RWPE2 (cell line): ENCODE measurements at regions not wholly inside any gene's neighbourhood (a gene's known extent, or its start where the extent isn't known, plus 50 kb on each side); places are given as distances from the start of the nearest gene placed in this dataset.
"Not testable (repeated sequence)": the region's sequence is repeated elsewhere in the genome, so short reads cannot be mapped to it uniquely, and the experiment has no call there.

Experiments used
- ATAC-seq: fragments of 200-7000 bp; cut with Tn5 transposase; 3 replicates; pipeline ENCODE4 v1.9.1; 2021; ENCODE audit warnings: low read depth
- DNase-seq: peaks from one replicate; pipeline ENCODE4 v3.0.0-alpha.2; 2020; ENCODE audit warnings: low spot score
- H3K27ac ChIP-seq: fragments of 450-650 bp; 2 replicates; pipeline ENCODE4 v1.5.1; 2017; ENCODE audit warnings: mild to moderate bottlenecking; ENCODE audit not compliant: poor library complexity, severe bottlenecking
- H3K27me3 ChIP-seq: fragments of 250-450 bp; sonication (Bioruptor Pico); 2 replicates; pipeline ENCODE4 v1.5.1; 2021; ENCODE audit warnings: mild to moderate bottlenecking, moderate library complexity; ENCODE audit not compliant: insufficient read depth, poor library complexity, severe bottlenecking
- H3K36me3 ChIP-seq: fragments of 250-450 bp; sonication (Bioruptor Pico); 2 replicates; pipeline ENCODE4 v1.5.1; 2020; ENCODE audit warnings: low read depth, mild to moderate bottlenecking, moderate library complexity
- H3K4me1 ChIP-seq: fragments of 250-450 bp; sonication (Bioruptor Pico); 2 replicates; pipeline ENCODE4 v1.5.1; 2021; ENCODE audit warnings: mild to moderate bottlenecking, moderate library complexity; ENCODE audit not compliant: insufficient read depth, poor library complexity, severe bottlenecking
- H3K4me3 ChIP-seq: fragments of 250-450 bp; sonication (Bioruptor Pico); 2 replicates; pipeline ENCODE4 v1.5.1; 2021; ENCODE audit warnings: mild to moderate bottlenecking, moderate library complexity; ENCODE audit not compliant: severe bottlenecking
- H3K9me3 ChIP-seq: fragments of 250-450 bp; sonication (Bioruptor Pico); 2 replicates; pipeline ENCODE4 v1.5.1; 2021; ENCODE audit warnings: mild to moderate bottlenecking, moderate library complexity; ENCODE audit not compliant: severe bottlenecking

- ATAC-seq, H3K27me3 ChIP-seq, H3K4me3 ChIP-seq, H3K36me3 ChIP-seq, H3K9me3 ChIP-seq, DNase-seq, H3K27ac ChIP-seq, H3K4me1 ChIP-seq: not testable (repeated sequence)
Measured at GRCh38 chr4:131729205-131729604, 1419.9 kb upstream of the PCDH10 start.

DNA sequence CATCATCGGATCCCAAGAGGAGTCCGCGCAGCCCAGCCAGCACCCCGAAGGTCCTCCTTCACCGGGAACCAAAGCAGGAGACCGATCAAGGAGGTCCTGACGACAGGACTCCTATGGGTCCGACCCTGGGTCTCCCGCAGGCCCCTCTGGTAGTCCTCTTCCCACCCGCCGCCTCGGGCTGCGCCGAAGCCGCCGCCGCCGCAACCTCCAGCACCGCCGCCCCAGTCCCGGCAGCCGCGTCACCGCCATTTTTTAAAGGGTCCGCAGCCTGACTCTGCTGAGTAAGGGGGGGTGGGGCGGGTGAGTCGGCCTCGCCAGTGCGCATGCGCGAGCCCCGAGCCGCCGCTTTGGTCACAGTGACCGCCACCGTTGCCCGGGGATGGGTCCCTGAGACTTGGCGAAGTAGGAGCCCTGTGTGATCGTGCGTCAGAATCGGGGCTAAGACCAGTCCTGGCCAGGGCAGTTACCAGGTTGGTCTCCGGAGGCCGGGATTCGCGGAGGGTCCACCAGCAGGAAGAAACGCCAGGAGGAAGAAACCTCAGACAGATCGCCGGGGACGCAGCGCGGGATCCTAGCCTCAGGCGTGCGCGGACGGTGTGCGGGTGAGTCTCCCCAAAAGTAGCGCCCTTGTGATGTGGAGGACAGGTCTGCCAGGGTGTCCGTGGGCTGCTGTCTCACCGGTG is 1419.2 kb upstream of the PCDH10 start:
- H3K9me3 ChIP-seq, ATAC-seq: not testable (repeated sequence)

GRCh38 chr4:131730574-131730973 is 1418.5 kb upstream of the PCDH10 start:
- H3K4me1 ChIP-seq, H3K4me3 ChIP-seq, H3K36me3 ChIP-seq, H3K27ac ChIP-seq, H3K27me3 ChIP-seq, ATAC-seq, DNase-seq, H3K9me3 ChIP-seq: not testable (repeated sequence)

More for the DNA sequence above, 1419.2 kb upstream of the PCDH10 start:
- DNase-seq, H3K4me3 ChIP-seq, H3K27me3 ChIP-seq, H3K27ac ChIP-seq, H3K36me3 ChIP-seq, H3K4me1 ChIP-seq: not testable (repeated sequence)

- H3K27me3 ChIP-seq, ATAC-seq, H3K4me3 ChIP-seq, H3K36me3 ChIP-seq, H3K4me1 ChIP-seq, H3K27ac ChIP-seq, DNase-seq, H3K9me3 ChIP-seq: not testable (repeated sequence)
Measured at GRCh38 chr4:131732034-131732630, 1417.0 kb upstream of the PCDH10 start.

GRCh38 chr4:131734321-131734720 is 1414.8 kb upstream of the PCDH10 start:
- H3K36me3 ChIP-seq, H3K4me1 ChIP-seq, H3K27me3 ChIP-seq, H3K4me3 ChIP-seq, H3K9me3 ChIP-seq, DNase-seq, ATAC-seq, H3K27ac ChIP-seq: not testable (repeated sequence)

DNA sequence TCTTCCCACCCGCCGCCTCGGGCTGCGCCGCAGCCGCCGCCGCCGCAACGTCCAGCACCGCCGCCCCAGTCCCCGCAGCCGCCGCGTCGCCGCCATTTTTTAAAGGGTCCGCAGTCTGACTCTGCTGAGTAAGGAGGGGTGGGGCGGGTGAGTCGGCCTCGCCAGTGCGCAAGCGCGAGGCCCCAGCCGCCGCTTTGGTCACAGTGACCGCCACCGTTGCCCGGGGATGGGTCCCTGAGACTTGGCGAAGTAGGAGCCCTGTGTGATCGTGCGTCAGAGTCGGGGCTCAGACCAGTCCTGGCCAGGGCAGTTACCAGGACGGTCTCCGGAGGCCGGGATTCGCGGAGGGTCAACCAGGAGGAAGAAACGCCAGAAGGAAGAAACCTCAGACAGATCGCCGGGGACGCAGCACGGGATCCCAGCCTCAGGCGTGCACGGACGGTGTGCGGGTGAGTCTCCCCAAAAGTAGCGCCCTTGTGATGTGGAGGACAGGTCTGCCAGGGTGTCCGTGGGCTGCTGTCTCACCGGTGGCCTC is 1414.2 kb upstream of the PCDH10 start:
- not testable (repeated sequence) for H3K36me3 ChIP-seq, DNase-seq, ATAC-seq, H3K27me3 ChIP-seq, H3K4me1 ChIP-seq, H3K4me3 ChIP-seq, H3K27ac ChIP-seq, H3K9me3 ChIP-seq

GRCh38 chr4:131738991-131739390 is 1410.1 kb upstream of the PCDH10 start:
- not testable (repeated sequence) for ATAC-seq, H3K27me3 ChIP-seq, H3K36me3 ChIP-seq, H3K27ac ChIP-seq, H3K4me1 ChIP-seq, H3K9me3 ChIP-seq, H3K4me3 ChIP-seq, DNase-seq

- H3K27ac ChIP-seq, H3K4me1 ChIP-seq, H3K9me3 ChIP-seq, H3K27me3 ChIP-seq, DNase-seq, ATAC-seq, H3K36me3 ChIP-seq, H3K4me3 ChIP-seq: not testable (repeated sequence)
Measured at GRCh38 chr4:131741836-131742235, 1407.3 kb upstream of the PCDH10 start.

DNA sequence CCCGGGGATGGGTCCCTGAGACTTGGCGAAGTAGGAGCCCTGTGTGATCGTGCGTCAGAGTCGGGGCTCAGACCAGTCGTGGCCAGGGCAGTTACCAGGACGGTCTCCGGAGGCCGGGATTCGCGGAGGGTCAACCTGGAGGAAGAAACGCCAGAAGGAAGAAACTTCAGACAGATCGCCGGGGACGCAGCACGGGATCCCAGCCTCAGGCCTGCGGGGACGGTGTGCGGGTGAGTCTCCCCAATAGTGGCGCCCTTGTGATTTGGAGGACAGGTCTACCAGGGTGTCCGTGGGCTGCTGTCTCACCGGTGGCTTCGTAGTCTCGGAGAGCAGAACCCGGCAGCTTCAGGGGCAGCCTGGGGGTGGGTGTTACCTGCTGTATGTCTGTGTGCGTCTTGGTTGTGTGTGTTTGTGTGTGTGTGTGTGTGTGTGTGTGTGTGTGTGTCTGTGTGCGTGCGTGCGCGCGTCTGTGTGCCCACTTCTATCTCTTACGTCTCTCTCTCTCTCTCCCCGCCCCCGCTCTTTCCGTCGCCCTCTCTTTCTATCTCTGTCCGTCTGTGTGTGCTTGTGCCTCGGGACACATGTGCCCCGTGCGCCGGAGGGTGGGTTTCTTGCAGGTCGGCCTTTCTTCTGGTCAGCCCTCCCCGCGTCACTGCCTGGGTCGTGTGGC is 1406.4 kb upstream of the PCDH10 start:
- not testable (repeated sequence) for H3K36me3 ChIP-seq, DNase-seq, H3K27ac ChIP-seq, H3K4me1 ChIP-seq, ATAC-seq, H3K27me3 ChIP-seq, H3K4me3 ChIP-seq, H3K9me3 ChIP-seq

DNA sequence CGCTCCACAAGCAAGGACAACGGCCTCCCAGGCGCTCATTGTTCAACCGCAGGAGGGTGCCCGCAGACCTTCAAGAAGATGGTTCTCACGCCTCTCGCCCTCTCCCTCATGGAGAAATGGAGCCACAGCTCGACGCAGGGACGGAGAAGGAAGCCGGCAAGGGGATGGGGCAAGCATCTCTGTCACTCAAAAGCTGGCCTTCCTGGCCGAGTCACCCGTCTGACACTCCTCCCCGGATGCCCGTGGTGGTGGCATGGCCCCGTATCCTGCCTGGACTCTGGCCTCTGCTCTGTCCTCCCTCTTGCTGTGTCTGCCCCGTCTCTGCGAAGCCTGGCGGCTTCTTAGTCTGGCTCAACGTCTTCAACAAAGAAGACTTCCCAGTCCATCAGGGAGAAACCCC is 1405.7 kb upstream of the PCDH10 start:
- not testable (repeated sequence) for DNase-seq, H3K27ac ChIP-seq, H3K27me3 ChIP-seq, H3K4me3 ChIP-seq, H3K4me1 ChIP-seq, ATAC-seq, H3K36me3 ChIP-seq, H3K9me3 ChIP-seq

- not testable (repeated sequence) for H3K36me3 ChIP-seq, DNase-seq, H3K9me3 ChIP-seq, H3K27me3 ChIP-seq, ATAC-seq, H3K4me1 ChIP-seq, H3K4me3 ChIP-seq, H3K27ac ChIP-seq
Measured at GRCh38 chr4:131747203-131747602, 1401.9 kb upstream of the PCDH10 start.
